ENCODE measurements at regions not wholly inside any gene's neighbourhood (a gene's known extent, or its start where the extent isn't known, plus 50 kb on each side); places are given as distances from the start of the nearest gene placed in this dataset.

GRCh38 chr12:76232013-76232412 lies 116.2 kb downstream of the BBS10 start:
- in situ Hi-C loops (cut with HindIII; ENCODE audit: low sequenced_read_pairs): no loop called here

GRCh38 chr12:76226956-76227355 lies 121.3 kb downstream of the BBS10 start:
- in situ Hi-C loops (cut with HindIII; ENCODE audit: low sequenced_read_pairs): no loop called here
- no peak for TF ChIP-seq CTCF (IDR thresholded peaks at IDR 0.05; ENCODE audit: low read depth, low read length, missing control alignments)
- no peak overlapping the region for H3K4me3 ChIP-seq (ENCODE audit: low read depth, low read length)
- no peak for DNase-seq (ENCODE audit: low read depth)

More at GRCh38 chr12:76232013-76232412, 116.2 kb downstream of the BBS10 start:
- no peak for DNase-seq (ENCODE audit: low read depth)
- no peak for TF ChIP-seq CTCF (IDR thresholded peaks at IDR 0.05; ENCODE audit: low read depth, low read length, missing control alignments)
- no peak overlapping the region for H3K4me3 ChIP-seq (ENCODE audit: low read depth, low read length)

GRCh38 chr12:76226397-76226796 lies 121.8 kb downstream of the BBS10 start:
- no peak overlapping the region for H3K4me3 ChIP-seq (ENCODE audit: low read depth, low read length)
- TF ChIP-seq CTCF (IDR thresholded peaks at IDR 0.05; ENCODE audit: low read depth, low read length, missing control alignments): no peak
- in situ Hi-C loops (cut with HindIII; ENCODE audit: low sequenced_read_pairs): no loop called here
- DNase-seq (ENCODE audit: low read depth): no peak

GRCh38 chr12:76223869-76224268 lies 124.3 kb downstream of the BBS10 start:
- no peak for TF ChIP-seq CTCF (IDR thresholded peaks at IDR 0.05; ENCODE audit: low read depth, low read length, missing control alignments)
- H3K4me3 ChIP-seq (ENCODE audit: low read depth, low read length): no peak overlapping the region
- in situ Hi-C loops (cut with HindIII; ENCODE audit: low sequenced_read_pairs): no loop called here
- no peak for DNase-seq (ENCODE audit: low read depth)

GRCh38 chr12:76220980-76221379 lies 127.2 kb downstream of the BBS10 start:
- TF ChIP-seq CTCF (IDR thresholded peaks at IDR 0.05; ENCODE audit: low read depth, low read length, missing control alignments): no peak
- in situ Hi-C loops (cut with HindIII; ENCODE audit: low sequenced_read_pairs): no loop called here
- H3K4me3 ChIP-seq (ENCODE audit: low read depth, low read length): no peak overlapping the region
- DNase-seq (ENCODE audit: low read depth): no peak

GRCh38 chr12:76219806-76220205 lies 128.4 kb downstream of the BBS10 start:
- DNase-seq (ENCODE audit: low read depth): no peak
- TF ChIP-seq CTCF (IDR thresholded peaks at IDR 0.05; ENCODE audit: low read depth, low read length, missing control alignments): no peak
- in situ Hi-C loops (cut with HindIII; ENCODE audit: low sequenced_read_pairs): no loop called here
- no peak overlapping the region for H3K4me3 ChIP-seq (ENCODE audit: low read depth, low read length)
